Aorta (tissue), 5 donors: ENCODE measurements at regions not wholly inside any gene's neighbourhood (a gene's known extent, or its start where the extent isn't known, plus 50 kb on each side); places are given as distances from the start of the nearest gene placed in this dataset.

Experiments
- ATAC-seq: fragments of 200-7000 bp; cut with Tn5 transposase; one replicate; pipeline ENCODE4 v1.9.1; 2022; ENCODE audit warnings: moderate library complexity; ENCODE audit not compliant: low FRiP score
- DNase-seq, 2 donors: peaks; one replicate each; pipeline ENCODE4 v3.0.0-alpha.2; 2020
- H3K27ac ChIP-seq, 2 donors: one replicate each; pipeline ENCODE4 v1.5.1; 2013; ENCODE audit warnings: low read length in 2 of 2, mild to moderate bottlenecking in 2 of 2, moderate library complexity in 2 of 2, control low read depth in 1 of 2, inconsistent platforms in 1 of 2, low read depth in 1 of 2
- H3K27me3 ChIP-seq, 2 donors: one replicate each; pipeline ENCODE4 v1.6.1; 2013; ENCODE audit warnings: control low read depth in 1 of 2, low read length in 1 of 2, mild to moderate bottlenecking in 1 of 2, moderate library complexity in 1 of 2; ENCODE audit not compliant: insufficient read depth in 2 of 2, control insufficient read depth in 1 of 2
- H3K36me3 ChIP-seq, 2 donors: one replicate each; pipeline ENCODE4 v1.6.1; 2013; ENCODE audit warnings: control low read depth in 1 of 2, low read length in 1 of 2, mild to moderate bottlenecking in 1 of 2; ENCODE audit not compliant: insufficient read depth in 2 of 2, control insufficient read depth in 1 of 2
- H3K4me1 ChIP-seq, 2 donors: one replicate each; pipeline ENCODE4 v1.6.1; 2013; ENCODE audit warnings: low read length in 2 of 2, control low read depth in 1 of 2, mild to moderate bottlenecking in 1 of 2, moderate library complexity in 1 of 2; ENCODE audit not compliant: insufficient read depth in 2 of 2, control insufficient read depth in 1 of 2
- H3K4me3 ChIP-seq, 2 donors: one replicate each; pipeline ENCODE4 v1.5.1; 2013; ENCODE audit warnings: low read length in 2 of 2, control low read depth in 1 of 2, mild to moderate bottlenecking in 1 of 2
- H3K9me3 ChIP-seq: one replicate; pipeline ENCODE4 v1.6.1; 2013; ENCODE audit warnings: mild to moderate bottlenecking, low read length; ENCODE audit not compliant: control insufficient read depth
- WGBS, 2 donors: extraction: QIAGEN DNeasy Blood & Tissue Kit; methylation state at CpG; one replicate each; pipeline ENCODE4 v1.1.7; 2013; 5-methylcytosine and 5-hydroxymethylcytosine counted together
- intact Hi-C, 2 donors: fragments of 100-400 bp; cut with DNase I; formaldehyde crosslinking; loops; one replicate each; pipeline versions ENCODE4 v1.14.2 to v1.15.0; 2022
- donor health status: healthy with polysubstance abuse.
- donor health status: Bipolar disorder and iron deficiency.
- donor health status: DM: no; HTN: no; CAD: no.
- donor health status: DM: no; HTN: no; CAD: no.
- donor health status: DM: yes; HTN: yes; CAD: no.

DNA sequence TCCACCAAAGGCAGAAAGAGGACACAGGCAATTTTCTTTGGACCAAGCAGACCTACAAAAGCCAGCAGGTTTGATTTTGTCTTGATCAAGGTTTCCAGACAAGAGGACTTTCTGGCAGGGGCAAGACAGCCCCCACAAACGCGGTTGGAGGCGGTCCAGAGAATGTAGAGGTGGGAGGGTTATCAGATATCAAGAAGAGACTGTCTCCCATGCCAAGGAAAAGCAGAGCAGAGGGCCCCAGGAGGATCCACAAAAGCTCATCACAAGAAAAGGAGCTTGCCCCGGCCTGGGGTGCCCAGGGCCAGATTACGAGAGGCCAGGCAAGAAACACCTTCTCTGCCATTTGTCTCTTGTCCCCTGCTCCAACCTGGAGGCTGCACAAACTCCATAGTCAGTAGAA is 538.9 kb downstream of the BNC2 start:
- H3K36me3 ChIP-seq = no peaks in the 10 kb centered on the region
- H3K4me1 ChIP-seq = no peaks in the 10 kb centered on the region
- no peaks in the 10 kb centered on the region for H3K9me3 ChIP-seq
- H3K27ac ChIP-seq = no peak overlapping the region
- H3K27me3 ChIP-seq = no peaks in the 10 kb centered on the region
- H3K4me3 ChIP-seq = no peak overlapping the region
- 71 to 82% methylated on average over 5 of the region's 5 CpGs for WGBS, 2 donors
- no peak for ATAC-seq
- intact Hi-C loops = no loop called here
- DNase-seq = no peak

- Histone ChIP-seq H3K36me3 (no peaks in the 10 kb centered on the region), H3K9me3 (no peaks in the 10 kb centered on the region), H3K4me3 (no peak overlapping the region), H3K27ac (no peak overlapping the region), H3K4me1 (no peaks in the 10 kb centered on the region), H3K27me3 (no peaks in the 10 kb centered on the region)
- DNase-seq = no peak
- 60 to 62% methylated on average over 7 of the region's 7 CpGs for WGBS, 2 donors
- no peak for ATAC-seq
- intact Hi-C loops = no loop called here
Measured at GRCh38 chr9:16333691-16334090, 536.8 kb downstream of the BNC2 start.

DNA sequence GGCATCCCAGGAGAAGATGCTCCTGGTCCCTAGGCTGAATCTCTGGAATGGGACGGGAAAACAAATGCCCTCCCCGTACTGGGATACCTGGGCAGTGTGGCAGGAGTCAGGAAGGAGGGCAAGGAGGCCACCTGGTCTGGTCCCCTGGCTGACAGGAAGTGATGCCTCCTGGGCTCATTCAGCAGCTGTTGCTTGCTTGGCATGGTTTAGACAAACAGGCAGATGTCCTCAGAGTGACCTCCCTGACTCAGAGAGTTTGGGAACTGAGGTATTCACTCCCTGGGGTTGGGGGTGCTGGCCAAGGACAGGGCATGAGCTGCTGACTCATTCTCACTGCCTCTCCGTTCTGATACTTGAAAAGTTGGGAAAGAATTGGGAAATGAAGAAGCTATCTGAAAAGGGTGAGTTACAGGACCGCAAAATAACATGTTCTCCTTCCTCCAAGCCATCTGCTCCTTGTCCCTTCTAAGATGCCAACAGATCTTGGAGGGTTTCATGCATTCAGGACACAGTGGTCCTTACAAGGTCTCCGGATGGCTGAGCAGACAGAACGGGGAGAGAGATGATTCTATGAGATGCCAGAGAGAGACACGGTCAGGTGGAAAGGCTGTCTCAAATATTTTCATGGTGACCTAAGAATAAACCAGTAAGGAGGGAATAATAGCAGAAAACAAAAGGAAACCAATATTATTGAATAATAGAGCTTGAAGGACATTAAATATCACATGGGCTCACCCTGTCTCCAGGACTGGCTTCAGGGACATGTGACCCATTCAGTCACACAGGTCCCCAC is 534.5 kb downstream of the BNC2 start:
- no peaks in the 10 kb centered on the region for H3K4me1 ChIP-seq
- no peaks in the 10 kb centered on the region for H3K27me3 ChIP-seq
- no peaks in the 10 kb centered on the region for H3K36me3 ChIP-seq
- intact Hi-C loops = no loop called here
- WGBS, 2 donors = 81% methylated on average over 7 of the region's 7 CpGs
- ATAC-seq = peak; percentile 82
- H3K4me3 ChIP-seq = no peak overlapping the region
- peak; percentile 84 to 85 for DNase-seq
- H3K9me3 ChIP-seq = no peaks in the 10 kb centered on the region
- no peak overlapping the region for H3K27ac ChIP-seq

GRCh38 chr9:16336833-16337232 is 533.6 kb downstream of the BNC2 start:
- H3K36me3 ChIP-seq = no peaks in the 10 kb centered on the region
- H3K4me1 ChIP-seq = no peaks in the 10 kb centered on the region
- no peak overlapping the region for H3K27ac ChIP-seq
- 73 to 78% methylated on average over 2 of the region's 2 CpGs for WGBS, 2 donors
- DNase-seq = no peak
- H3K9me3 ChIP-seq = no peaks in the 10 kb centered on the region
- H3K27me3 ChIP-seq = no peaks in the 10 kb centered on the region
- intact Hi-C loops = no loop called here
- ATAC-seq = no peak
- no peak overlapping the region for H3K4me3 ChIP-seq

DNA sequence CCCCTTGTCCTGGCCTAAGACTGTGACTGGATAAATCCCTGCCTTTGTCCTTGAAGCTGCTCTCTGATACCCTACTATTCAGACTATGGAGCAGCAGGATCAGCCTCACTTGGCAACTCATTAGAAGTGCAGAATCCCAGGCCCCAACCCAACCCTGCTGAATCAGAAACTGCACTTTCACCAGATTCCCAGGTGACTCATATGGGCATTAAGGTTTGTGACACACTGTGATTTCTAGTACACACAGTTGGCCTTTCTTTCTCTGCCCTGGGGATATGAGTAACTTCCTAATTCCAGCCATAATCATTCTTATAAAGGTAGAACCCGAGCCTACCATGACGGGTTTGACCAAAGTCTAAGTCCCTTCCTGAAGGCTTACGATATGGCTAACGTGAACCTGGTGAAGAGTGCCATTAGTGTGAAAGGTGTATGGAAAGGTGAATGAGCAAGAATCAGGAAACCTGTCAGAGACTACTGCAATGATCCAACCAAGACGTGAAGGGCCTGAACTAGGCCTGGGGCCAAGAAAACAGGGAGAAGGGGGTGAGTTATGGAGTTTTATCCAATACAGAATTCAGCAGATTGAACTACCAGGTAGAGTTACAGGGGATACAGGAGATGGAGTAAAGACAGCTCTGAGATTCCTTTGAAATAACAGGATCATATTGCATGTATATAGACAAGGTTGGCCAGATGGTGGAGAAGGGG is 533.0 kb downstream of the BNC2 start:
- ATAC-seq (no peak), DNase-seq (no peak)
- intact Hi-C loops = no loop called here
- Histone ChIP-seq H3K4me3 (no peak overlapping the region), H3K27me3 (no peaks in the 10 kb centered on the region), H3K36me3 (no peaks in the 10 kb centered on the region), H3K4me1 (no peaks in the 10 kb centered on the region), H3K9me3 (no peaks in the 10 kb centered on the region), H3K27ac (no peak overlapping the region)
- WGBS, 2 donors = 83 to 90% methylated on average over 5 of the region's 5 CpGs

DNA sequence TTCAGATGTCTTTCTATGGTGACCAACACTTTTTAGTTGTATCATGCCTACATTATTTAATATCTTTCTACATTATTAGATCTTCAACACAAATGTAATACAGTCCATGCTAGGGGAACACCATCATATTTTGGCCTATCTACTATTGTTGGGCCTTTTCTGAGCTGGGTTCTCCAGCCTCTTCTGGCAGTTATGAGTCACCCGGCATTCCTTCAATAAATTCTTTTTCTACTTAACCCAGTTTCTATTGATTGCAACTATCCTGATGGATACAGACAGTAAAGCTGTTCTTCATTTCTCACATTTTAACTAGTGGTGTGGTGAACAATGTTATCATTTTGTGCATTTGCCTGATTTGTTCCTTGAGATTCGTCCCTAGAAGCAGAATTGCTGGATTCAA is 529.3 kb downstream of the BNC2 start:
- no peak for DNase-seq
- 76 to 85% methylated on average over 2 of the region's 2 CpGs for WGBS, 2 donors
- no peaks in the 10 kb centered on the region for H3K36me3 ChIP-seq
- H3K9me3 ChIP-seq = no peaks in the 10 kb centered on the region
- no peak overlapping the region for H3K27ac ChIP-seq
- no peak overlapping the region for H3K4me3 ChIP-seq
- ATAC-seq = no peak
- intact Hi-C loops = loop anchor here in 1 of 2 donors (10.0 kb wide), 1 partner anchor 174 kb away; no protein-coding TSS in a partner anchor
- peaks cover 0 to 2% of the 10 kb centered on the region in 2 donors for H3K4me1 ChIP-seq
- H3K27me3 ChIP-seq = no peaks in the 10 kb centered on the region

DNA sequence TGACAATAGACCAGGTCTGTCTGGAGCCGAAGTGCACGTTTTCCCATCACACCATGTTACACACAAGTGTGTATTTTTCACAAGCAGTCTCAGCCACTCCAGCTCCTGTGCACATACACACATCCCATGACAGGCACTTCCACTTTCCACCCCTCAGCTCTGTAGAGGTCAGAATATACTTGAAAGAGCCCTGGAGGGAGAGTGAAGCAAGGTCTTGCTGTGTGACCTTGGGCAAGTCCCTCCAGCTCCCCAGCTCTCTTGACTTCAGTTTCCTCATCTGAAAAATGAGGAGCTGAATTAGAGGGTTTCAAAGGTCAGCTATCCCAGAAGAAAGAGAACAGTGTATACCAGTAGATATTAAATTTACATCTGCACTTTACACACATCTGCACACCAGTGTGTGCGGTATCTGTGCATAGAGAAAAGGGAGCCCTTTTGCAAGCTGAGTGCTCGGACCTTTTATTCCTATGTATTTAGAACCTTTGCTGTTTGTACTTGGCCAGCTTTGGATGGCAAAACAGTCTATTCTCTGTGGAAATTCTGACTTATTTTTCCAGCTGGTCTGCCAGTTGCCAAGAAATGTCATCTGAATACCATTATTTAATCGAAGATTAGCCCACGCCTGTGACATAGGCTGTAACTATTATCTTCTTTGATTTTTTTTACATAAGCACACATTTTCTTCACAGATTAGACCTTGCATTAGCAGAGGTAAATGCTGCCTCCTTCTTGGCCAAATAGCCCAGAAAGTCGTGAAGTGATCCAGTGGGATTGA is 528.0 kb downstream of the BNC2 start:
- intact Hi-C loops = loop anchor here in 1 of 2 donors (10.0 kb wide), 1 partner anchor 172 kb away; no protein-coding TSS in a partner anchor
- H3K27me3 ChIP-seq = no peaks in the 10 kb centered on the region
- peak; percentile 30 for ATAC-seq
- H3K4me3 ChIP-seq = no peak overlapping the region
- 54 to 56% methylated on average over 7 of the region's 7 CpGs for WGBS, 2 donors
- H3K36me3 ChIP-seq = no peaks in the 10 kb centered on the region
- H3K4me1 ChIP-seq = peaks cover 0 to 2% of the 10 kb centered on the region in 2 donors
- DNase-seq = no peak
- no peak overlapping the region for H3K27ac ChIP-seq
- H3K9me3 ChIP-seq = no peaks in the 10 kb centered on the region

- Histone ChIP-seq H3K9me3 (no peaks in the 10 kb centered on the region), H3K27me3 (no peaks in the 10 kb centered on the region), H3K4me3 (no peak overlapping the region), H3K4me1 (peaks cover 0 to 2% of the 10 kb centered on the region in 2 donors), H3K36me3 (no peaks in the 10 kb centered on the region), H3K27ac (peak overlapping the region in 1 of 2 donors; percentile 15)
- no peak for DNase-seq
- ATAC-seq = peak; percentile 64
- intact Hi-C loops = loop anchor here in 1 of 2 donors (10.0 kb wide), 1 partner anchor 171 kb away; no protein-coding TSS in a partner anchor
- WGBS, 2 donors = 33 to 34% methylated on average over 12 of the region's 12 CpGs
Measured at GRCh38 chr9:16343249-16344237, 526.9 kb downstream of the BNC2 start.
